ENCODE measurements at regions not wholly inside any gene's neighbourhood (a gene's known extent, or its start where the extent isn't known, plus 50 kb on each side); places are given as distances from the start of the nearest gene placed in this dataset.

DNA sequence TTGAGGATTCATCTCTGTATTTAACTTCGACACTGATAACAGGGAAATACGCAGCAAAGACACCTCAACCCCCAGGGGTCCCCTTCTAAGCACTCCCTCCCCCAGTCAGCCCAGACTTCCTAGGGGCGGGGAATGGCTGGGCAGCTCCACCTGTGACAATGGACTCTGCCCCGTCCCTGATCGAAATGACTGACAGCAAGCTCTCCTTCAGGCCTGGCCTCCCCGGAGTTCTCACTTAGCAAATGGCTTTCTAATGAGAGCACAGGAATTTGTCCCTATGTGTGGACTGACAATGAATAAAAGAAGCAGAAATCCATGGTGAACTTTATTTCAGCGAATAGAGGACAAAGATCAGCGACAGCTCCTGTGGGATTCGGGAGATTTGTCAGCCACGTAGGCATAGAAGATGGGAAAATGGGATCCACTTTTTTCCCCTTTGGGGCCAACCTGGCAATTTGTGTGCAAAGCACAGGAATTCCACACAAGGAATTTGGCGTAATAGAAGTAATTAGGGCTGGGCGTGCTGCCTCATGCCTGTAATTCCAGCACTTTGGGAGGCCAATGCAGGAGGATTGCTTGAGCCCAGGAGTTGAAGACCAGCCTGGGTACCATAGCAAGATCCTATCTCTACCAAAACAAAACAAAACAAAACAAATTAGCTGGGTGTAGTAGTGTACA lies 63.8 kb downstream of the TNFAIP2 start:
- Histone ChIP-seq H3K9me3 (no peaks in the 10 kb centered on the region), H3K4me1 (ENCODE audit: low read depth) (peaks cover 23% of the 10 kb centered on the region), H3K36me3 (ENCODE audit: low read depth) (no peaks in the 10 kb centered on the region), H3K4me3 (no peak overlapping the region)
- TF ChIP-seq, protein P1, sequence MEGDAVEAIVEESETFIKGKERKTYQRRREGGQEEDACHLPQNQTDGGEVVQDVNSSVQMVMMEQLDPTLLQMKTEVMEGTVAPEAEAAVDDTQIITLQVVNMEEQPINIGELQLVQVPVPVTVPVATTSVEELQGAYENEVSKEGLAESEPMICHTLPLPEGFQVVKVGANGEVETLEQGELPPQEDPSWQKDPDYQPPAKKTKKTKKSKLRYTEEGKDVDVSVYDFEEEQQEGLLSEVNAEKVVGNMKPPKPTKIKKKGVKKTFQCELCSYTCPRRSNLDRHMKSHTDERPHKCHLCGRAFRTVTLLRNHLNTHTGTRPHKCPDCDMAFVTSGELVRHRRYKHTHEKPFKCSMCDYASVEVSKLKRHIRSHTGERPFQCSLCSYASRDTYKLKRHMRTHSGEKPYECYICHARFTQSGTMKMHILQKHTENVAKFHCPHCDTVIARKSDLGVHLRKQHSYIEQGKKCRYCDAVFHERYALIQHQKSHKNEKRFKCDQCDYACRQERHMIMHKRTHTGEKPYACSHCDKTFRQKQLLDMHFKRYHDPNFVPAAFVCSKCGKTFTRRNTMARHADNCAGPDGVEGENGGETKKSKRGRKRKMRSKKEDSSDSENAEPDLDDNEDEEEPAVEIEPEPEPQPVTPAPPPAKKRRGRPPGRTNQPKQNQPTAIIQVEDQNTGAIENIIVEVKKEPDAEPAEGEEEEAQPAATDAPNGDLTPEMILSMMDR (IDR thresholded peaks at IDR 0.05): no peak
- ATAC-seq: peak; percentile 96
- DNase-seq: peak in 2 of 3 donors; percentile 66 to 67
- intact Hi-C loops (cut with DNase I, micrococcal nuclease): loop anchor here (10.0 kb wide), 2 partner anchors 82 to 98 kb away; no protein-coding TSS in a partner anchor

DNA sequence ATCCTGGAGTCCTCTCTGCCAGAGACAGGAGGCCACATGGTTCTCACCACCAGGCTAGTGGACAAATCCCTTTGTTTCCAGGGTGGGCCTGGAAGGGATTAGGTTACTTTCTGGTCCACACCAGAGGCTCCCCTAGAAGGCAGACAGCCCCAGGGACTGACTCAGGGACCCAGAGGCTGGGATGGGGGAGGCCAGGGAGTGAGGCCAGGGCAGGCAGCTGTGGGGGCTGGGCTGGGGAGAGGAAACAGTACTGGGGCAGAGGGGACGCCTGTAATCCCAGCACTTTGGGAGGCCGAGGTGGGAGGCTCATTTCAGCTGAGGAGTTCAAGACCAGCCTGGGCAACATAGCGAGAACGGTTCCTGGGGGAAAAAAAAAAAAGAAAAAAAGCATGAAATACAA lies 64.7 kb downstream of the TNFAIP2 start:
- Histone ChIP-seq H3K4me3 (no peak overlapping the region), H3K4me1 (ENCODE audit: low read depth) (peaks cover 23% of the 10 kb centered on the region), H3K36me3 (ENCODE audit: low read depth) (no peaks in the 10 kb centered on the region), H3K9me3 (no peaks in the 10 kb centered on the region)
- intact Hi-C loops (cut with DNase I, micrococcal nuclease): loop anchor here (10.0 kb wide), 2 partner anchors 83 to 97 kb away; no protein-coding TSS in a partner anchor
- ATAC-seq: no peak
- no peak for DNase-seq
- TF ChIP-seq, protein P1 (IDR thresholded peaks at IDR 0.05): no peak

DNA sequence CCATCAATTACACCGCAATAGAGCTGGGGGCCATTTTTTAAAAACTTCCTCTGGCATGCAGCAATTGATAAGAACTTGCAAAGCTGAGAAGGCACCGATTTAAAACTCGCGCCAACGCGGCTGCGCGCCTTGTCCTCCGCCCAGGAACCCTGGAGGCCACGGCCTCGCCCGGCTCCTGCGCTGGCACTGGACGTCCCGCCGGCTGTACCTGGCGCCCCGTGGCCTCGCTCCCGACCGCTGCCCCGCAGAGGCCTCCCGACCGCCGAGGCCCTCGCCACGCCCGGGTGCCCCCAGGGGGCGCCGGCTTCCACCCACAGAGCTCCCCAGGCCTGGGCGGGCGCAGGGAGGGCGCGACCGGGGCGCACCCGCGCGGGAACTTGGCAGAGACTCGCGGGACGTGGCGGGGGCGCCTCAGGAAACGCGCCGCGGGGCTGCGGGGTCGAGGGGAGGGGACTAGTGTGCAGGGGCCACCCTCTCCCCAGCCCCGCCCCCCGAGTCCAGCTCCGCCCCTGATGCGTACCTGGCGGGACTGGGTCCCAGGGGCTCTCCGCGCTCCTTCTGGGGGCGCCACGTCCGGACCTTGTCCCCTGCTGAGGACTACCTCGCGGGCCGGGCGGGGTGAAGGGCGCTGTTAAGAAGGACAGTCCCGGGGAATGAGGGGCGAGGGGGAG lies 65.7 kb downstream of the TNFAIP2 start:
- Histone ChIP-seq H3K4me1 (ENCODE audit: low read depth) (peaks cover 23% of the 10 kb centered on the region), H3K4me3 (no peak overlapping the region), H3K9me3 (no peaks in the 10 kb centered on the region), H3K36me3 (ENCODE audit: low read depth) (no peaks in the 10 kb centered on the region)
- TF ChIP-seq, protein P1 (IDR thresholded peaks at IDR 0.05): no peak
- intact Hi-C loops (cut with DNase I, micrococcal nuclease): loop anchor here (10.0 kb wide), 2 partner anchors 84 to 96 kb away; no protein-coding TSS in a partner anchor
- ATAC-seq (peak; percentile 56), DNase-seq (peak in 2 of 3 donors; percentile 45 to 61)

DNA sequence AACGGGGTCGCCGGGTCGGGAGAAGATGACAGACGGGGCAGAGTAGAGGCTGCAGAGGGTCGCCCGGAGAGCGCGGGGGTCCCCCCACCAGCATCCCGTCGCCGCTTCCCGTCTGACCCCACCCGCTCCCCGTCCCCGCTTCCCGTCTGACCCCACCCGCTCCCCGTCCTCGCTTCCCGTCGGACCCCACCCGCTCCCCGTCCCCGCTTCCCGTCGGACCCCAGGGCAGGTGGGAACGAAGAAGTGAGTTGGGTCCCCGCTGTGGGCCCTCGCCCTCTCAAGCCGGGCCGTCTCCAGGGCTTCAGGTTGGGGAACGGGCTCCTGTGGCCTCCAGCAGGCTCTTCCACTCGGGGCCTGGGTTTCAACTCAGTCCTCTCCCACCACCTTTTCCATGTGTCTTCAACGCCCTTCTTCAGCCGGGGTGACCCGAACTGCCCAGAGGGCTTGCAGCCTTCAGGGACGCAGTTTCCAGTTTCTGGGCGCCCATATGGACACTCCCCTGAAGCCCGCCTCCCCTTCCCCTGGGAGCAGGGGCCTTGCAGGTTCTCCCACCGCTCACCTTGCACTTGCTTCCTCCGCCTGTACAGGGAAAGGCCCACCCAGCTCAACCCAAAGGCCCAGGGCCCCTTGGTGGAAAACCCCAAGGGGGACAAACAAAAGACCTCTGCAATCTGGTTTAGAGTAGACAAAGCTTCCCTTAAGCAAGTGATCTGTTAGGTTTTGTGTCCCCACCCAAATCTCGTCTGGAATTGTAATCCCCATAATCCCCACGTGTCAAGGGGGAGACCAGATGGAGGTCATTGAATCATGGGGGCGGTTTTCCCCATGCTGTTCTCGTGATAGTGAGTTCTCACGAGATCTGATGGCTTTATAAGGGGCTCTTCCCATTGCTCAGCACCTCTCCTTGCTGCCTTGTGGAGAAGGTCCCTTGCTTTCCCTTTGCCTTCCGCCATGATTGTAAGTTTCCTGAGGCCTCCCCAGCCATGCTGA lies 66.5 kb downstream of the TNFAIP2 start:
- H3K4me1 ChIP-seq (ENCODE audit: low read depth): peaks cover 23% of the 10 kb centered on the region
- intact Hi-C loops (cut with DNase I, micrococcal nuclease): loop anchor here (10.0 kb wide), 2 partner anchors 85 to 95 kb away; no protein-coding TSS in a partner anchor
- H3K9me3 ChIP-seq: no peaks in the 10 kb centered on the region
- no peak for DNase-seq
- ATAC-seq: no peak
- no peaks in the 10 kb centered on the region for H3K36me3 ChIP-seq (ENCODE audit: low read depth)
- TF ChIP-seq, protein P1 (IDR thresholded peaks at IDR 0.05): no peak
- H3K4me3 ChIP-seq: no peak overlapping the region

DNA sequence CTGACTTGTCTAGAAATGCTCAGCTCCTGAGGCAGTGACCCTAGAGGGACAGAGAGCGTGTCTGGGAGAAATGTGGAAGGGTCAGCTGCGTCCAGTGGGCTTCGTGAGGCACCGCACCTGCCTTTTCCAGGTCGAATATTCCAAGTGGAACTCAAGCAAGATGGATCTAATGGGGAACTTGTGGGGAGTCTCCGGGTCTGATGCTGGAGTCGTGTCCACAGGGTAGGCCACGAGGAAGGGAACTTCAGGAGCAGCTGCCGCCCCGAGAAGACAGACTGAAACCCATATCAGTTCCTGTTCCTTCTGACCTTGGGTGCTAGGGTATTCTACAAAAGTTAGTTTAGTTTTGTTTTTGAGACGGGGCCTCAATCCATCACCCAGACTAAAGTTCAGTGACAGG lies 67.5 kb downstream of the TNFAIP2 start:
- no peak overlapping the region for H3K4me3 ChIP-seq
- no peak for ATAC-seq
- TF ChIP-seq, protein P1 (IDR thresholded peaks at IDR 0.05): no peak
- no peak for DNase-seq
- H3K36me3 ChIP-seq (ENCODE audit: low read depth): no peaks in the 10 kb centered on the region
- intact Hi-C loops (cut with DNase I, micrococcal nuclease): no loop called here
- no peaks in the 10 kb centered on the region for H3K9me3 ChIP-seq
- H3K4me1 ChIP-seq (ENCODE audit: low read depth): peaks cover 23% of the 10 kb centered on the region

Measured in mucosa of descending colon (tissue), 3 donors.